NCI-H1048 (cell line): ENCODE measurements at regions not wholly inside any gene's neighbourhood (a gene's known extent, or its start where the extent isn't known, plus 50 kb on each side); places are given as distances from the start of the nearest gene placed in this dataset.

Source experiments
- DNase-seq: peaks from one replicate; lab custom pipeline; 2025; lab: John Stamatoyannopoulos, UW

- no peak for DNase-seq
Observed at GRCh38 chr11:26244207-26244606, 87.7 kb upstream of the ANO3 start.

- no peak for DNase-seq
Observed at GRCh38 chr11:26245046-26245445, 86.9 kb upstream of the ANO3 start.

- no peak for DNase-seq
Observed at GRCh38 chr11:26247340-26247739, 84.6 kb upstream of the ANO3 start.

- no peak for DNase-seq
Observed at GRCh38 chr11:26248661-26249060, 83.3 kb upstream of the ANO3 start.

- DNase-seq = no peak
Observed at GRCh38 chr11:26254378-26254777, 77.6 kb upstream of the ANO3 start.

GRCh38 chr11:26263769-26264168, 68.2 kb upstream of the ANO3 start:
- no peak for DNase-seq

GRCh38 chr11:26264266-26264665, 67.7 kb upstream of the ANO3 start:
- no peak for DNase-seq

- no peak for DNase-seq
Observed at GRCh38 chr11:26268980-26269660, 62.8 kb upstream of the ANO3 start.

- no peak for DNase-seq
Observed at GRCh38 chr11:26271666-26272065, 60.3 kb upstream of the ANO3 start.

GRCh38 chr11:26276798-26277424, 55.0 kb upstream of the ANO3 start:
- DNase-seq = no peak

- no peak for DNase-seq
Observed at GRCh38 chr11:26278354-26278753, 53.6 kb upstream of the ANO3 start.
